HepG2 (cell line): ENCODE measurements at regions not wholly inside any gene's neighbourhood (a gene's known extent, or its start where the extent isn't known, plus 50 kb on each side); places are given as distances from the start of the nearest gene placed in this dataset.

Experiments
- ATAC-seq: fragments of 200-7000 bp; cut with Tn5 transposase; 3 replicates; pipeline ENCODE4 v1.9.1; 2020; ENCODE audit warnings: mild to moderate bottlenecking, moderate library complexity
- BruUV-seq: library from RNA; stranded (reverse); fragments of 400-500 nt; replicated peaks from 2 replicates; lab custom pipeline; 2021; lab: Mats Ljungman, UMichigan
- CTCF ChIA-PET: fragments of 300-600 bp; formaldehyde crosslinking; extraction: SDS; loops from one replicate; lab custom pipeline; 2021; ENCODE audit warnings: low total read pairs, inconsistent platforms, low intra/inter-chr PET ratio; lab: Yijun Ruan, JAX
- POLR2A ChIA-PET: fragments of 350-600 bp; sonication (Branson Sonifier 250); formaldehyde crosslinking; loops from one replicate; lab custom pipeline; 2020; ENCODE audit warnings: antibody characterized with exemption, inconsistent platforms; lab: Yijun Ruan, JAX
- DNase-seq: peaks from one replicate; pipeline ENCODE4 v3.0.0-alpha.2; 2015; ENCODE audit warnings: low spot score
- FAIRE-seq: peaks from 3 replicates; lab custom pipeline; 2011; peaks lifted over from hg19 to GRCh38; lab: Jason Lieb, UNC
- H2AFZ ChIP-seq: one replicate; pipeline ENCODE4 v1.6.1; 2011; ENCODE audit warnings: low read length, inconsistent platforms
- H3K27ac ChIP-seq: fragments of 300-600 bp; 3 replicates; pipeline ENCODE4 v1.8.0; 2011; ENCODE audit warnings: mixed run types, mild to moderate bottlenecking, mixed read lengths, low read length, inconsistent platforms; ENCODE audit not compliant: insufficient read depth; ENCODE audit errors: extremely low read length
- H3K27me3 ChIP-seq, 2 experiments: fragments of 200-600 bp in 1 of 2; 2 replicates in 1 of 2; 3 replicates in 1 of 2; pipeline versions ENCODE4 v1.6.0 to v1.8.0; 2011; ENCODE audit warnings: low read length in 2 of 2, mild to moderate bottlenecking in 2 of 2, moderate library complexity in 2 of 2, inconsistent platforms in 1 of 2; ENCODE audit not compliant: insufficient read depth in 2 of 2, control insufficient read depth in 1 of 2
- H3K36me3 ChIP-seq, 2 experiments: fragments of 200-600 bp in 1 of 2; replicated peaks in 1 of 2; 2 replicates in 1 of 2; 3 replicates in 1 of 2; pipeline versions ENCODE4 v1.5.1 to v1.8.0; 2011; ENCODE audit warnings: low read length in 2 of 2, inconsistent platforms in 1 of 2; ENCODE audit not compliant: insufficient read depth in 2 of 2, control insufficient read depth in 1 of 2
- H3K4me1 ChIP-seq: 2 replicates; pipeline ENCODE4 v1.5.1; 2012; ENCODE audit warnings: low read length, inconsistent platforms; ENCODE audit not compliant: insufficient read depth
- H3K4me2 ChIP-seq: 2 replicates; pipeline ENCODE4 v1.6.0; 2011; ENCODE audit warnings: low read depth, low read length, inconsistent platforms
- H3K4me3 ChIP-seq, 3 experiments: fragments of 200-600 bp in 1 of 3; sonication (generic), shearing (Covaris generic) in 1 of 3; replicated peaks in 1 of 3; 2 replicates each; pipeline ENCODE4 v1.5.1; 2011 to 2016; ENCODE audit warnings: low read length in 3 of 3, inconsistent platforms in 2 of 3, low read depth in 2 of 3, mild to moderate bottlenecking in 2 of 3, control low read depth in 1 of 3, mixed read lengths in 1 of 3; ENCODE audit not compliant: insufficient read depth in 1 of 3
- H3K79me2 ChIP-seq: one replicate; pipeline ENCODE4 v1.6.1; 2011; ENCODE audit warnings: low read length, inconsistent platforms; ENCODE audit not compliant: insufficient read depth
- H3K9ac ChIP-seq: 2 replicates; pipeline ENCODE4 v1.6.0; 2011; ENCODE audit warnings: mild to moderate bottlenecking, low read depth, low read length, inconsistent platforms; ENCODE audit not compliant: insufficient read depth
- H3K9me3 ChIP-seq: 2 replicates; pipeline ENCODE4 v1.5.1; 2012; ENCODE audit warnings: mild to moderate bottlenecking, low read length
- H4K20me1 ChIP-seq: 2 replicates; pipeline ENCODE4 v1.6.0; 2011; ENCODE audit warnings: inconsistent platforms, mild to moderate bottlenecking, low read length, moderate library complexity; ENCODE audit not compliant: insufficient read depth
- TBP ChIP-seq: sonication (generic); formaldehyde crosslinking; IDR thresholded peaks from 2 replicates; pipeline ENCODE4 v1.5.0; 2020; ENCODE audit warnings: missing genetic modification reagents
- THAP9 ChIP-seq: sonication (generic); formaldehyde crosslinking; IDR thresholded peaks from 2 replicates; pipeline ENCODE4; 2020; ENCODE audit warnings: missing genetic modification reagents, mild to moderate bottlenecking, borderline replicate concordance
- ZNF670 ChIP-seq: sonication (generic); formaldehyde crosslinking; IDR thresholded peaks from 2 replicates; pipeline ENCODE4 v1.8.0; 2022; ENCODE audit warnings: mild to moderate bottlenecking, missing genetic modification reagents, borderline replicate concordance
- ZZZ3 ChIP-seq: sonication (generic); formaldehyde crosslinking; IDR thresholded peaks from 2 replicates; pipeline ENCODE4 v1.4.0; 2020; ENCODE audit warnings: missing genetic modification reagents, mild to moderate bottlenecking, borderline replicate concordance
- WGBS: methylation state at CpG from one replicate; pipeline ENCODE4 v1.1.6; 2017; ENCODE audit warnings: low lambda C conversion rate; 5-methylcytosine and 5-hydroxymethylcytosine counted together
- in situ Hi-C: cut with HindIII; loops from 2 replicates; pipeline ENCODE4 v1.10.0; 2017; ENCODE audit warnings: low pct_unique_long_range_greater_than_20kb; ENCODE audit not compliant: extremely low pct_ligation_motif_present
- intact Hi-C: fragments of 100-400 bp; cut with micrococcal nuclease; formaldehyde crosslinking; loops from one replicate; pipeline ENCODE4 v1.10.0; 2022; ENCODE audit not compliant: unreplicated experiment

GRCh38 chr12:90067791-90068190 is 359.2 kb upstream of the ATP2B1 start:
- CTCF ChIA-PET = no interaction called here
- Histone ChIP-seq H3K4me2 (no peak overlapping the region), H3K27me3 (no peaks in the 10 kb centered on the region), H3K9me3 (no peaks in the 10 kb centered on the region), H3K9ac (no peak overlapping the region), H3K79me2 (no peaks in the 10 kb centered on the region), H3K36me3 (no peaks in the 10 kb centered on the region), H2AFZ (no peak overlapping the region), H3K27ac (no peak overlapping the region), H3K4me3 (no peak overlapping the region), H4K20me1 (no peaks in the 10 kb centered on the region), H3K4me1 (no peaks in the 10 kb centered on the region)
- ATAC-seq = no peak
- no TSS peak for BruUV-seq
- no peak for TF ChIP-seq ZNF670
- TF ChIP-seq THAP9 = no peak
- TF ChIP-seq TBP (CRISPR knock-in tag) = no peak
- in situ Hi-C loops = no loop called here
- DNase-seq = no peak
- intact Hi-C loops = no loop called here
- FAIRE-seq = no peak
- POLR2A ChIA-PET = no interaction called here
- 0% methylated on average over 1 of the region's 1 CpG for WGBS

- BruUV-seq = no TSS peak
- Histone ChIP-seq H2AFZ (no peak overlapping the region), H3K79me2 (no peaks in the 10 kb centered on the region), H3K4me2 (no peak overlapping the region), H3K36me3 (no peaks in the 10 kb centered on the region), H3K4me1 (no peaks in the 10 kb centered on the region), H3K27ac (no peak overlapping the region), H3K9me3 (no peaks in the 10 kb centered on the region), H3K4me3 (no peak overlapping the region), H3K27me3 (no peaks in the 10 kb centered on the region), H4K20me1 (no peaks in the 10 kb centered on the region), H3K9ac (no peak overlapping the region)
- DNase-seq = no peak
- POLR2A ChIA-PET = no interaction called here
- no peak for ATAC-seq
- in situ Hi-C loops = no loop called here
- TF ChIP-seq ZZZ3 = no peak
- no peak for FAIRE-seq
- intact Hi-C loops = no loop called here
- CTCF ChIA-PET = no interaction called here
- 70% methylated on average over 4 of the region's 4 CpGs for WGBS
These were observed 356.5 kb upstream of the ATP2B1 start for GRCh38 chr12:90064852-90065801.
